Endothelial cell of umbilical vein (primary cell): ENCODE measurements at regions not wholly inside any gene's neighbourhood (a gene's known extent, or its start where the extent isn't known, plus 50 kb on each side); places are given as distances from the start of the nearest gene placed in this dataset.

Experiments
- BruUV-seq: library from RNA; stranded (reverse); fragments of 400-500 nt; replicated peaks from 2 replicates; lab custom pipeline; 2021; lab: Mats Ljungman, UMichigan
- CTCF ChIA-PET: fragments of 300-600, 350-600 bp; sonication (Branson Sonifier 250); formaldehyde crosslinking; loops from one replicate; lab custom pipeline; 2021; ENCODE audit warnings: antibody characterized with exemption, inconsistent platforms; lab: Charles Lee
- POLR2A ChIA-PET: fragments of 300-600, 350-600 bp; sonication (Branson Sonifier 250); formaldehyde crosslinking; loops from one replicate; lab custom pipeline; 2021; ENCODE audit warnings: antibody characterized with exemption, inconsistent platforms; lab: Charles Lee
- DNase-seq: peaks from one replicate; pipeline ENCODE4 v3.0.0-alpha.2; 2011; ENCODE audit warnings: low read depth, low spot score
- FAIRE-seq: peaks from 2 replicates; lab custom pipeline; 2011; peaks lifted over from hg19 to GRCh38; lab: Jason Lieb, UNC
- H2AFZ ChIP-seq: 2 replicates; pipeline ENCODE4 v1.6.0; 2012; ENCODE audit warnings: low read depth, low read length, control low read depth, inconsistent platforms
- H3K27ac ChIP-seq: 2 replicates; pipeline ENCODE4 v1.5.1; 2011; ENCODE audit warnings: low read depth, mild to moderate bottlenecking, control low read depth, low read length, moderate library complexity; ENCODE audit not compliant: insufficient read depth
- H3K27me3 ChIP-seq, 2 experiments: 2 replicates each; pipeline versions ENCODE4 v1.6.0 to v1.6.1; 2011; ENCODE audit warnings: low read length in 2 of 2, mixed read lengths in 1 of 2; ENCODE audit not compliant: control insufficient read depth in 2 of 2, insufficient read depth in 2 of 2
- H3K36me3 ChIP-seq, 2 experiments: 2 replicates in 1 of 2; 3 replicates in 1 of 2; pipeline ENCODE4 v1.5.1; 2011; ENCODE audit warnings: low read length in 2 of 2, mild to moderate bottlenecking in 1 of 2, moderate library complexity in 1 of 2; ENCODE audit not compliant: control insufficient read depth in 2 of 2, insufficient read depth in 2 of 2; ENCODE audit errors: extremely low read depth in 1 of 2
- H3K4me1 ChIP-seq: 3 replicates; pipeline ENCODE4 v1.5.1; 2011; ENCODE audit warnings: mild to moderate bottlenecking, low read length; ENCODE audit not compliant: control insufficient read depth, insufficient read depth; ENCODE audit errors: extremely low read depth
- H3K4me2 ChIP-seq: 2 replicates; pipeline ENCODE4 v1.6.1; 2011; ENCODE audit warnings: low read length, control low read depth, mixed read lengths; ENCODE audit not compliant: insufficient read depth
- H3K4me3 ChIP-seq, 3 experiments: fragments of 200-600 bp in 1 of 3; sonication (generic), shearing (Covaris generic) in 1 of 3; replicated peaks in 1 of 3; 2 replicates each; pipeline ENCODE4 v1.5.1; 2011 to 2016; ENCODE audit warnings: control low read depth in 3 of 3, low read length in 3 of 3, mild to moderate bottlenecking in 2 of 3, inconsistent platforms in 1 of 3, low read depth in 1 of 3, moderate library complexity in 1 of 3; ENCODE audit not compliant: insufficient read depth in 1 of 3
- H3K79me2 ChIP-seq: 2 replicates; pipeline ENCODE4 v1.6.0; 2012; ENCODE audit warnings: low read length, inconsistent platforms; ENCODE audit not compliant: control insufficient read depth, insufficient read depth
- H3K9ac ChIP-seq: replicated peaks from 2 replicates; pipeline ENCODE3; 2011; ENCODE audit warnings: low read length, control low read depth; ENCODE audit not compliant: insufficient read depth; ENCODE audit errors: extremely low read depth
- H3K9me1 ChIP-seq: replicated peaks from 3 replicates; pipeline ENCODE4 v1.6.0; 2011; ENCODE audit warnings: mild to moderate bottlenecking, low read length; ENCODE audit not compliant: control insufficient read depth, insufficient read depth; ENCODE audit errors: extremely low read depth
- H3K9me3 ChIP-seq: replicated peaks from 2 replicates; pipeline ENCODE4 v1.5.1; 2012; ENCODE audit warnings: low read length, inconsistent platforms; ENCODE audit not compliant: control insufficient read depth, insufficient read depth
- H4K20me1 ChIP-seq: replicated peaks from 2 replicates; pipeline ENCODE3; 2011; ENCODE audit warnings: mild to moderate bottlenecking, low read length; ENCODE audit not compliant: control insufficient read depth, insufficient read depth; ENCODE audit errors: extremely low read depth
- CTCF ChIP-seq, 2 donors: IDR thresholded peaks; 1 replicate in 1 of 2; 2 replicates in 1 of 2; pipeline ENCODE4 v1.5.1; 2011; ENCODE audit warnings: low read length in 2 of 2, mild to moderate bottlenecking in 2 of 2, moderate library complexity in 2 of 2, control low read depth in 1 of 2, inconsistent platforms in 1 of 2, low read depth in 1 of 2; ENCODE audit not compliant: insufficient read depth in 1 of 2; ENCODE audit errors: extremely low read depth in 1 of 2
- EZH2 ChIP-seq: IDR thresholded peaks from 2 replicates; pipeline ENCODE4 v1.6.1; 2012; ENCODE audit warnings: borderline replicate concordance, low read depth, mild to moderate bottlenecking, moderate library complexity, low read length, inconsistent platforms; ENCODE audit not compliant: severe bottlenecking
- FOS ChIP-seq: IDR thresholded peaks from 2 replicates; pipeline ENCODE4 v1.6.1; 2011; ENCODE audit warnings: mild to moderate bottlenecking, low read length, moderate library complexity, borderline replicate concordance; ENCODE audit not compliant: insufficient read depth
- GATA2 ChIP-seq: IDR thresholded peaks from 2 replicates; pipeline ENCODE4 v1.7.0; 2011; ENCODE audit warnings: low read depth, mild to moderate bottlenecking, moderate library complexity, mixed read lengths, low read length; ENCODE audit not compliant: insufficient read length, insufficient read depth
- JUN ChIP-seq: IDR thresholded peaks from 2 replicates; pipeline ENCODE4 v1.6.1; 2011; ENCODE audit warnings: borderline replicate concordance, low read depth; ENCODE audit not compliant: insufficient read length, insufficient read depth
- MAX ChIP-seq: IDR thresholded peaks from 2 replicates; pipeline ENCODE4 v1.6.1; 2011; ENCODE audit not compliant: insufficient read depth, insufficient read length
- MYC ChIP-seq: IDR thresholded peaks from one replicate; pipeline ENCODE4 v1.6.1; 2011; ENCODE audit warnings: mild to moderate bottlenecking, low read depth, low read length
- POLR2A ChIP-seq: IDR thresholded peaks from 2 replicates; pipeline ENCODE4 v1.6.1; 2012; ENCODE audit warnings: low read depth, mild to moderate bottlenecking, control low read depth, low read length
- POLR2AphosphoS5 ChIP-seq: IDR thresholded peaks from 2 replicates; pipeline ENCODE4 v1.6.1; 2012; ENCODE audit warnings: low read depth, mild to moderate bottlenecking, control low read depth, low read length, moderate library complexity; ENCODE audit not compliant: insufficient read depth
- dilution Hi-C: fragments of 300-500 bp; cut with MboI; formaldehyde crosslinking; loops from one replicate; pipeline ENCODE4 v1.15.0; 2019; ENCODE audit warnings: low sequenced_read_pairs; ENCODE audit not compliant: extremely low pct_ligation_motif_present
- intact Hi-C: fragments of 100-400 bp; cut with micrococcal nuclease; formaldehyde crosslinking; loops from one replicate; pipeline ENCODE4 v1.10.0; 2022

GRCh38 chr4:23084559-23085248 is 392.0 kb downstream of the GBA3 start:
- ChIA-PET POLR2A (no interaction called here), CTCF (no interaction called here)
- intact Hi-C loops = no loop called here
- no peaks in the 10 kb centered on the region for H4K20me1 ChIP-seq
- no peaks in the 10 kb centered on the region for H3K27me3 ChIP-seq
- dilution Hi-C loops = no loop called here
- H3K36me3 ChIP-seq = no peaks in the 10 kb centered on the region
- no peaks in the 10 kb centered on the region for H3K79me2 ChIP-seq
- H2AFZ ChIP-seq = no peak overlapping the region
- H3K4me2 ChIP-seq = no peak overlapping the region
- H3K4me3 ChIP-seq = no peak overlapping the region
- no peak overlapping the region for H3K27ac ChIP-seq
- no peak for TF ChIP-seq CTCF (IDR thresholded peaks at IDR 0.05; ENCODE audit: extremely low read depth in 1 of 2, insufficient read depth in 1 of 2, low read depth in 1 of 2, low read length in 2 of 2)
- TF ChIP-seq EZH2 = no peak
- no peak for TF ChIP-seq POLR2A
- TF ChIP-seq JUN = no peak
- TF ChIP-seq GATA2 = no peak
- no peak for TF ChIP-seq MAX
- no peak for TF ChIP-seq POLR2AphosphoS5
- TF ChIP-seq FOS = no peak
- no peak for TF ChIP-seq MYC
- H3K9me1 ChIP-seq = no peaks in the 10 kb centered on the region
- H3K9me3 ChIP-seq = no peaks in the 10 kb centered on the region
- DNase-seq = no peak
- no peak overlapping the region for H3K9ac ChIP-seq
- no peaks in the 10 kb centered on the region for H3K4me1 ChIP-seq
- BruUV-seq = no TSS peak
- no peak for FAIRE-seq
